Hematopoietic multipotent progenitor cell (in vitro differentiated cells): ENCODE measurements at regions not wholly inside any gene's neighbourhood (a gene's known extent, or its start where the extent isn't known, plus 50 kb on each side); places are given as distances from the start of the nearest gene placed in this dataset.
"Not testable (repeated sequence)": the region's sequence is repeated elsewhere in the genome, so short reads cannot be mapped to it uniquely, and the experiment has no call there.

Experiments
- DNase-seq, 3 donors: peaks; one replicate each; pipeline ENCODE4 v3.0.0-alpha.2; 2011 to 2015; ENCODE audit warnings: low read depth in 2 of 3, low spot score in 2 of 3

- no peak for DNase-seq
Measured at GRCh38 chr9:97772145-97772544, 75.0 kb upstream of the XPA start.

- DNase-seq, result no peak
Measured at GRCh38 chr9:97773091-97773490, 76.0 kb upstream of the XPA start.

GRCh38 chr9:97773723-97774122 is 76.6 kb upstream of the XPA start:
- DNase-seq, result no peak

DNA sequence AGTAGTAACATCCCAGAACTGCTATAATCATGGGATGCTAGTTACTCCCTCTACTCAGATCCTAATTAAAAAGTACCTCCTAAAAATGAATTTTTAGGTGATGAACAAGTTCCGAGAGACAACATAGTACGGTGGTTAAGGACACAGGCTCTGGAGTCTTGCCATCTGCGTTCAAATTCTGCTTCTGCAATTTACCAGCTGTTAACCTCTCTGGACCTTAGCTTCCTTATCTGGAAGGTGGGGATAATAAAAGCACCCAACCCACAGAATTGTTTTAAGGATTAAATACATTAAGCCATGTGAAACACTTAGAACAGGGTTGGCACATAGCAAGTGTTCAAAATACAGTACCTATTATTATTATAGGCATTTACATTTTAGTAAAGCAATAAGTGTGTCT is 77.5 kb upstream of the XPA start:
- DNase-seq, result no peak

DNA sequence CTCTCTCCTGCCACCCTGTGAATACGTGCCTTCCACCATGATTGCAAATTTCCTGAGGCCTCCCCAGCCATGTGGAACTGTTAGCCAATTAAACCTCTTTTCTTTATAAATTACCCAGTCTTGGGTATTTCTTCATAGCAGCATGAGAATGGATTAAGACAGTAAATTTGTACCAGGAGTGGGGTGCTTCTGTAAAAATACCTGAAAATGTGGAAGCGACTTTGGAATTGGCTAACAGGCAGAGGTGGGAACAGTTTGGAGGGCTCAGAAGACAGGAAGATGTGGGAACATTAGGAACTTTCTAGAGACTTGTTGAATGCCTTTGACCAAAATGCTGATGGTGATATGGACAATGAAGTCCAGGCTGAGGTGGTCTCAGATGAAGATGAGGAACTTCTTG is 74.3 kb upstream of the FOXE1 start:
- not testable (repeated sequence) for DNase-seq

GRCh38 chr9:97779608-97780007 is 73.4 kb upstream of the FOXE1 start:
- DNase-seq, result no peak

GRCh38 chr9:97781902-97782301 is 71.1 kb upstream of the FOXE1 start:
- no peak for DNase-seq

DNA sequence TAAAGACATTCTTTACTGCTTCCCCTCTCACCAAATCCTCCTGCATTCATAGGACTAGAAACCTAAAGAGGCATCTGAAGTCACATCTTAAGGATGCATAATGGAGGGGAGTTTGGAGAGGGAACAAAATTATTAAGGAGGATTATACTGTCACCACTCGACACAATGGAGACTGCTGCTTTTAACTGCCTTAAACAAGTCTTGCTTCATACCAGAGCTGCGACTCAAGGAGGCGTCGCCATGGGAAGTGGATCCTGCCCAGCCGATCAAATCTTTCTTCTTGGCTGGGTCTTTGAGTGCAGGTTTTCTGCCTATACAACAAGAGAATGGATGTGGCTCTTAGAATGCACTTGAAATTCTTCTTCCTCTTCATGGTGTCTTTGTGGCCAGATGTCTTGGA is 66.7 kb upstream of the FOXE1 start:
- DNase-seq, result no peak

DNA sequence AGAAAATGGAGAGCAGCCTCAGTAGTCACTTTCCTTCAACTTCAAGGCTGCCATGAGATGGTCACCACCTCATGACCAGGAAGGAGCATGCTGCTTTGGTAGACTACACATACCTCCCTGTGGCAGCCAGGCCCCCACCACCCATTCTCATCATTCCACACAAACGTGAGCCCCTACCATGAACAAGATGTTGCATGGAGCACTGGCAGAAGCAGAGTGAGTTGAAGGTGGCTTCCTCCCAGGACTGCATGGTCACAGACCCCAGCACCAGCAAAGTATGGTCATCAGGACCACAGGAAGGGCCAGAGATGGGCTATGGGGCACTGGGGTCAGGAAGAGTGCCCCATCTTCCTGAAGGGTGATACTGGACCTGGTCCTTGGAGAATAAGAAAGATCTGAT is 65.5 kb upstream of the FOXE1 start:
- DNase-seq, result no peak

- DNase-seq, result no peak
Measured at GRCh38 chr9:97788763-97789663, 64.0 kb upstream of the FOXE1 start.

DNA sequence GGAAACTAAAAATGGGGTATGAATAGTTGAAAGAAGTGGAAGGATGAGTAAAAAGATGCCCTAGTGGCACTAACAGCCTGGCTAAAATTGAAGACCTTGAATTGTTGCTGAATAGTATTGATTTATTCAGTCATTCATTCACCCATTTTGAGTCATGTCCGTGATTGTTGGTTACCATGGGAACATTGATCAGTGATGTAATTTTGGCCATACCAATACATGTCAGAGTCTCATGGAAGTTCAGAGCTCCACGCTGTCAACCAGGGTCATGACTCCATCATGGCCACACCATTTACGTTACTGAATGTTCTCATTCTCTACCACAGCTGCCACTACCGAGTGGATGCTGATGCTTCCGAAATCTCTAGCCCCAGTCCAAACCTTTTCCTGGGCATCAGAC is 62.5 kb upstream of the FOXE1 start:
- no peak for DNase-seq

DNA sequence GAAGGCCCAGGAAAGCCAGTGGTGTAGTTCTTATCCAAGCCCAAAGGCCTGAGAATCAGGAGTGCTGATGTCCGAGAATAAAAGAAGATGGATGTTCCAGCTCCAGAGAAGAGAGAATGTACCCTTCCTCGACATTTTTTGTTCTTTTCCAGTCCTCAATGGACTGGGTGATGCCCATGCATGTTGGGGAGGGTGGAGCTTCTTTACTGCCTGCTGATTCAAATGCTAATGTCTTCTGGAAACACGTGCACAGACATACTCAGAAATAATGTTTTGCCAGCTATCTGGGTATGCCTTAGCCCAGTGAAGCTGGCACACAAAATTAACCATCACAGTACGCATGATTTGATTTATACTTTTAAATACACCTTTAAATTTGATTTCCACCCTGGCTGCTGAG is 61.5 kb upstream of the FOXE1 start:
- DNase-seq, result no peak

GRCh38 chr9:97793067-97793466 is 60.0 kb upstream of the FOXE1 start:
- no peak for DNase-seq

DNA sequence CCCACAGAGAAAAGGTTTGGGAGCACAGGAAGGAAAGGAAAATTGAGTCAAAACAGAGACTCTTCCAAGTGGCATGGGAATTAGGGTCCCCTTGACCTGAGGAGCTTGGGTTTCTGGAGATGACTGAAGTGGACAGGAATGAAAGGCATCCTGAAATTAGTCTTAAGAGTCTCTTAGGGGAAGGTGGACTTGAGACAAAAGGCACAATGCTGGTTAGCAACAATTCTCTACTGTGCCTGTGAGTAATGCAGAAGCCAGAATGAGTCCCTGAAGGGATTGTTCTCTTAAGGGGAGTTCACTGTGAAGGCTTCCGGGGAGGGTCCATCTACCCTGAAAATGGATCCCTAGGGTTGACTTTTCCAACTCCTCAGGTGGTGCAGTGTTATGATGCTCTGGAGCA is 58.4 kb upstream of the FOXE1 start:
- DNase-seq, result no peak

- not testable (repeated sequence) for DNase-seq
Measured at GRCh38 chr9:97796176-97796575, 56.9 kb upstream of the FOXE1 start.

DNA sequence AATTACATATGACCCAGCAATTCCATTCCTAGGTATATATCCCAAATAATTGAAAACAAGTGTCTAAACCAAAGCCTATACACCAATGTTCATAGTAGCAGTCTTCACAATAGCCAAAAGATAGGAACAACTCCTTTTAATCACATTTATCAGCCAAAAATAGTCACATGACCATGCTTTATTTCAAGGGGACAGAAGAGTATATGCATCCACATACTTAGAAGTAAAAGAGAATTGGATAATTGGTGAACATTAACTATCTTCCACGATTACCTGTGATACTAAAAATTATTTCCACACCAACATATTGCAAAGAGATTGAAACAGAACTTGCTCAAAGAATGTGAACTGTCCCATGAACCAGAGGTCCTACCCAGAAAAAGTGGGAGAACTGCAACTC is 51.8 kb upstream of the FOXE1 start:
- no peak for DNase-seq

DNA sequence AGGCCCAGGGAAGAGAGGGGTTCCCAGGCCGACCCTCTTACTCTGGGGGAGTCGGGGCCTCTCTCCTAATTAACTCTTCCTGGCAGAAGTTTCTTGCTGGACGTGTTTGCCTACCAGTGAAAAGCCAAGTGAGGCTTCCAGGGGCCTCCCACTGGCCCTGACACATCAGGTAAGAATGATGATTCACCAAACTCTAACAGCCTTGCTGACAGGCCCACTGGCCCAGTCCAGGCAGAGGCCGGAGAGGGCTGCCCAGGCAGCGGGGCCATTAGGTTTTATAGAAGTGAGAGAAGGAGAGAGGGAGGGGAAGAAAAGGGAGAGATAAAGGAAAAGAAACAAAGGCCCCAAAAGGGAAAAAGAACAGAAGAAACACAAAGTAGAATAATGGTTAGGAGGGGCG is 50.8 kb upstream of the FOXE1 start:
- no peak for DNase-seq

DNA sequence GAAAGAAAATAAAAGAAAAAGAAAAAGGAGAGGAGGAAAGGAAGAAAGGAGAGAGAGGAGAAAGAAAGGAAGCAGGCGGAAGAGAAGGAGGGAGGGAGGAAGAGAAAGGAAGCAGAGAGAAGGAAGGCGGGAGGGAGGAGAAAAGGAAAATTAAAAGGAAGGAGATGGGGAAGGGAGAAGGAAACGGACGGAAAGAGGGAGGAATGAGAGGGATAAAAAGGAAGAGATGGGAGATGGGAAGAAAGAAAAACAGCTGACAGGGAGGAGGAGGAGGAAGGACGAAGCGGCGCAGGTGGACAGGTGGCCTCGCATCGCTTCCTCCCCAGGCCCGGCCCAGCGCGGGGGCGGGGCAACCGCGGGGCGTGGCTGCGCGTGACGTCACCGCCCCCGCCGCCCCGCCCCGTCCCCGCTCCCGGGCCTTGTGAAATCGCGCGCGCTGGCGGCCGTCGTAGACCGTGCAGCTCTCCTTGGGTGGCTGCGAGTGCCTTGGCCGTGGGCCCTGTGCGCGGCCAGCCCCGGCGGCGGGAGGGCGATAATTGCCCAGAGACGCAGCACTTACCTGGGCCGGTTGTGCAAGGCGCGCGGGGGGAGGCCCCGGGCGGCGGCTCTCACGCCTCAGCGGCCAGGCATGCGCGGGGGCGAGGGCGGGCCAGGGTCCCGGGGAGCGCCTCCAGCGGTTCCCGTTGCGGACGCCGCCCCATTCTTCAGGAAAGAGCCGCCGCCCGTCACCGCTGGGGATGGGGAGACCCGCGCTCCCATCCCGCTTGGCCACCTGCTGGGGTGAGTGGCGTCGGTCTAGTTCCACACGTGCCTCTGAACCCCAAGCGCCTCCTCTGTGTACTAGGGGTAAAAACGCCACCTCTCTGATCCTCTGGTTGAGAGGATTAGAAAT is 49.6 kb upstream of the FOXE1 start:
- peak; percentile 66 to 76 (median 74) for DNase-seq
